PC-9 (cell line): ENCODE measurements at regions not wholly inside any gene's neighbourhood (a gene's known extent, or its start where the extent isn't known, plus 50 kb on each side); places are given as distances from the start of the nearest gene placed in this dataset.

Experiments
- BruUV-seq: library from RNA; stranded (reverse); fragments of 400-500 nt; replicated peaks from 2 replicates; lab custom pipeline; 2021; lab: Mats Ljungman, UMichigan
- CTCF ChIA-PET: fragments of 300-600 bp; sonication (Branson Sonifier 250); formaldehyde crosslinking; loops from one replicate; lab custom pipeline; 2022; ENCODE audit warnings: antibody characterized with exemption; lab: Charles Lee
- POLR2A ChIA-PET: fragments of 300-600 bp; sonication (Branson Sonifier 250); formaldehyde crosslinking; loops from one replicate; lab custom pipeline; 2022; ENCODE audit warnings: antibody characterized with exemption; ENCODE audit not compliant: unreplicated experiment; lab: Charles Lee
- DNase-seq, 2 experiments: peaks; one replicate each; pipeline versions ENCODE4 v3.0.0 to v3.0.0-alpha.2; 2015 to 2022; ENCODE audit warnings: mixed read lengths in 1 of 2
- H2AFZ ChIP-seq: fragments of 200-600 bp; sonication (generic); 2 replicates; pipeline ENCODE4 v1.8.1; 2017; ENCODE audit warnings: antibody characterized with exemption
- H3F3A ChIP-seq: fragments of 200-600 bp; sonication (generic); 2 replicates; pipeline ENCODE4 v1.8.1; 2017; ENCODE audit warnings: antibody characterized with exemption, mild to moderate bottlenecking, low read depth; ENCODE audit not compliant: insufficient read depth
- H3K27ac ChIP-seq: fragments of 200-600 bp; sonication (generic); 2 replicates; pipeline ENCODE4 v1.6.1; 2016; ENCODE audit warnings: mixed run types
- H3K27me3 ChIP-seq: fragments of 200-600 bp; sonication (generic); 2 replicates; pipeline ENCODE4 v1.6.1; 2016; ENCODE audit warnings: low read depth, mixed run types; ENCODE audit not compliant: insufficient read depth
- H3K36me3 ChIP-seq: fragments of 200-600 bp; sonication (generic); 2 replicates; pipeline ENCODE4 v1.6.1; 2016; ENCODE audit warnings: low read depth, mixed run types
- H3K4me1 ChIP-seq: fragments of 200-600 bp; sonication (generic); replicated peaks from 2 replicates; pipeline ENCODE4 v1.6.1; 2016; ENCODE audit warnings: mixed run types; ENCODE audit not compliant: insufficient read depth
- H3K4me2 ChIP-seq: fragments of 200-600 bp; sonication (generic); 2 replicates; pipeline ENCODE4 v1.6.1; 2017; ENCODE audit warnings: mixed run types
- H3K4me3 ChIP-seq: fragments of 200-600 bp; sonication (generic); 2 replicates; pipeline ENCODE4 v1.6.1; 2016; ENCODE audit warnings: mixed run types
- H3K79me2 ChIP-seq: fragments of 200-600 bp; sonication (generic); 2 replicates; pipeline ENCODE4 v1.6.1; 2017; ENCODE audit warnings: low read depth, mixed run types
- H3K9me2 ChIP-seq: fragments of 200-600 bp; sonication (generic); 2 replicates; pipeline ENCODE4 v1.8.1; 2017; ENCODE audit warnings: mild to moderate bottlenecking; ENCODE audit not compliant: insufficient read depth
- H3K9me3 ChIP-seq: fragments of 200-600 bp; sonication (generic); 2 replicates; pipeline ENCODE4 v1.8.1; 2016; ENCODE audit warnings: low read depth; ENCODE audit not compliant: insufficient read depth
- H4K20me1 ChIP-seq: fragments of 200-600 bp; sonication (generic); 2 replicates; pipeline ENCODE4 v1.8.1; 2017; ENCODE audit not compliant: insufficient read depth
- EZH2 ChIP-seq: fragments of 200-600 bp; sonication (generic); IDR thresholded peaks from 2 replicates; pipeline ENCODE4 v1.8.0; 2017; ENCODE audit warnings: antibody characterized with exemption, low read depth
- intact Hi-C: fragments of 100-400 bp; cut with micrococcal nuclease; formaldehyde crosslinking; loops from one replicate; pipeline ENCODE4 v1.10.0; 2022; ENCODE audit not compliant: unreplicated experiment
- TF ChIP-seq, protein P1 (sequence below): fragments of 200-600 bp; sonication (generic); conservative IDR thresholded peaks from 2 replicates; pipeline ENCODE4 v1.6.1; 2017; ENCODE audit warnings: mixed run types, antibody characterized with exemption, mild to moderate bottlenecking, moderate library complexity

GRCh38 chr3:8276506-8276905 is 225.1 kb upstream of the LMCD1 start:
- ChIA-PET CTCF (no interaction called here), POLR2A (no interaction called here)
- Histone ChIP-seq H3K27me3 (no peaks in the 10 kb centered on the region), H4K20me1 (no peaks in the 10 kb centered on the region), H3K9me3 (no peaks in the 10 kb centered on the region), H3F3A (no peaks in the 10 kb centered on the region), H3K27ac (no peak overlapping the region), H3K9me2 (no peaks in the 10 kb centered on the region), H3K36me3 (no peaks in the 10 kb centered on the region), H3K4me3 (no peak overlapping the region), H3K79me2 (no peaks in the 10 kb centered on the region), H2AFZ (no peak overlapping the region), H3K4me2 (no peak overlapping the region), H3K4me1 (no peaks in the 10 kb centered on the region)
- intact Hi-C loops = no loop called here
- DNase-seq = no peak
- TF ChIP-seq, protein P1, sequence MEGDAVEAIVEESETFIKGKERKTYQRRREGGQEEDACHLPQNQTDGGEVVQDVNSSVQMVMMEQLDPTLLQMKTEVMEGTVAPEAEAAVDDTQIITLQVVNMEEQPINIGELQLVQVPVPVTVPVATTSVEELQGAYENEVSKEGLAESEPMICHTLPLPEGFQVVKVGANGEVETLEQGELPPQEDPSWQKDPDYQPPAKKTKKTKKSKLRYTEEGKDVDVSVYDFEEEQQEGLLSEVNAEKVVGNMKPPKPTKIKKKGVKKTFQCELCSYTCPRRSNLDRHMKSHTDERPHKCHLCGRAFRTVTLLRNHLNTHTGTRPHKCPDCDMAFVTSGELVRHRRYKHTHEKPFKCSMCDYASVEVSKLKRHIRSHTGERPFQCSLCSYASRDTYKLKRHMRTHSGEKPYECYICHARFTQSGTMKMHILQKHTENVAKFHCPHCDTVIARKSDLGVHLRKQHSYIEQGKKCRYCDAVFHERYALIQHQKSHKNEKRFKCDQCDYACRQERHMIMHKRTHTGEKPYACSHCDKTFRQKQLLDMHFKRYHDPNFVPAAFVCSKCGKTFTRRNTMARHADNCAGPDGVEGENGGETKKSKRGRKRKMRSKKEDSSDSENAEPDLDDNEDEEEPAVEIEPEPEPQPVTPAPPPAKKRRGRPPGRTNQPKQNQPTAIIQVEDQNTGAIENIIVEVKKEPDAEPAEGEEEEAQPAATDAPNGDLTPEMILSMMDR = no peak
- no peak for TF ChIP-seq EZH2
- no TSS peak for BruUV-seq

DNA sequence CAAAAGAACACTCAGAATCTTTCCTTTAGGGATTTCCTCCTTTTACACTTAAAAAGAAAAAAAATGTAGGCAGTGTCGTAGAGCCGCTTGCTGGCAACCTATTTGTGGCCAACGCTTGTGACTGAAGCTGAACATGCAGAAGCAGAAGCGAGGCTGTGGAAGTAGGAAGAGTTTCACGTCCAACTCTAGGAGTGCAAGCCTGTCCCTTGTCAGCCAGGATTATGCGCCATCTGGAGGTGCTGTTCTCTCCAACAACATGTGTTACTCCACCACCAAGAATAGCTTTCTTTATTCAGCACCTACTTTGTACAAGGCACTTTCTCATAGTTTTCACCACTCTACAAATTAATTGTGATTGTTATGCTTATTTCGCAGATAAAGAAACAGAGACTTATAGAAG is 223.2 kb upstream of the LMCD1 start:
- BruUV-seq = no TSS peak
- no peak for DNase-seq
- Histone ChIP-seq H4K20me1 (no peaks in the 10 kb centered on the region), H3K4me2 (no peak overlapping the region), H3K27ac (no peak overlapping the region), H3K4me1 (no peaks in the 10 kb centered on the region), H3K9me3 (no peaks in the 10 kb centered on the region), H3K36me3 (no peaks in the 10 kb centered on the region), H3K4me3 (no peak overlapping the region), H3K9me2 (no peaks in the 10 kb centered on the region; the same call in 1 of the 2 replicates), H2AFZ (no peak overlapping the region), H3F3A (no peaks in the 10 kb centered on the region), H3K79me2 (no peaks in the 10 kb centered on the region), H3K27me3 (no peaks in the 10 kb centered on the region)
- TF ChIP-seq, protein P1 = no peak; the same call in 1 of the 2 replicates
- TF ChIP-seq EZH2 = no peak
- CTCF ChIA-PET = no interaction called here
- POLR2A ChIA-PET = no interaction called here
- intact Hi-C loops = no loop called here

DNA sequence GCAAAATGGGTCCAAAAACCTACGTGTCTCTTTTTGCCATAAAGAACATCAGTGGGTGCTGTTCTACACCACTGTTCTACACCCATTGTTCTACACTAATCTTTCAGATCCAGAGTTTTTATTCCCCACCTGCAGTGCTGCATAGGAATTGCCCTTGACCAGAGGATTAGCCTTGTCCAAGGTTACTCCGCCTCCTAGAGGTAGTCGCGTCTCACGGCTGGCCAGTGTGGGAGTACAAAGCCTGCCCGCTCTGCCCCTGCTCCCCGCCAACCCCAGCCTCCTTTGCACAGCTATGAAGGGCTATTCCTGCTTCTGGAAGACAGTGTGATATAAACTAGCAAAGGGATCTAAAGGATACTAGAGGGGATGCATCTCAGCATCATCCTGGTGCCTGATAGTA is 222.1 kb upstream of the LMCD1 start:
- POLR2A ChIA-PET = no interaction called here
- Histone ChIP-seq H3K27ac (no peak overlapping the region), H3K4me2 (no peak overlapping the region), H3K79me2 (no peaks in the 10 kb centered on the region), H3K27me3 (no peaks in the 10 kb centered on the region), H3F3A (no peaks in the 10 kb centered on the region), H3K9me3 (no peaks in the 10 kb centered on the region), H3K4me1 (no peaks in the 10 kb centered on the region), H2AFZ (no peak overlapping the region), H3K9me2 (no peaks in the 10 kb centered on the region; the same call in 1 of the 2 replicates), H4K20me1 (no peaks in the 10 kb centered on the region), H3K4me3 (no peak overlapping the region), H3K36me3 (no peaks in the 10 kb centered on the region)
- BruUV-seq = no TSS peak
- TF ChIP-seq, protein P1 = no peak
- no peak for TF ChIP-seq EZH2
- intact Hi-C loops = no loop called here
- no peak for DNase-seq
- CTCF ChIA-PET = no interaction called here
